A673 (cell line): ENCODE measurements at regions not wholly inside any gene's neighbourhood (a gene's known extent, or its start where the extent isn't known, plus 50 kb on each side); places are given as distances from the start of the nearest gene placed in this dataset.

Experiments
- CTCF ChIP-seq: fragments of 300-800, 200-600 bp; sonication (generic); conservative IDR thresholded peaks from 2 replicates; pipeline ENCODE4 v1.5.1; 2017; ENCODE audit warnings: low read depth, mild to moderate bottlenecking, antibody characterized with exemption, low read length, moderate library complexity, mixed read lengths
- EZH2 ChIP-seq: fragments of 200-600 bp; sonication (generic); IDR thresholded peaks from 2 replicates; pipeline ENCODE4 v1.6.1; 2017; ENCODE audit warnings: borderline replicate concordance, low read depth, mild to moderate bottlenecking, mixed read lengths, antibody characterized with exemption, low read length; ENCODE audit not compliant: poor library complexity, severe bottlenecking

- no peak for TF ChIP-seq CTCF
- no peak for TF ChIP-seq EZH2
Observed at GRCh38 chr12:98137278-98137677, 378.1 kb upstream of the TMPO start.
